ENCODE measurements at regions not wholly inside any gene's neighbourhood (a gene's known extent, or its start where the extent isn't known, plus 50 kb on each side); places are given as distances from the start of the nearest gene placed in this dataset.

GRCh38 chr11:69241075-69241740 lies 52.7 kb upstream of the MYEOV start:
- no peak overlapping the region for H3K4me3 ChIP-seq (ENCODE audit: low read length)
- no peak for DNase-seq (ENCODE audit: low read depth, low spot score)

GRCh38 chr11:69241844-69242243 lies 52.1 kb upstream of the MYEOV start:
- no peak overlapping the region for H3K4me3 ChIP-seq (ENCODE audit: low read length)
- DNase-seq (ENCODE audit: low read depth, low spot score), result no peak

- peak; percentile 4 for DNase-seq (ENCODE audit: low read depth, low spot score)
- no peak overlapping the region for H3K4me3 ChIP-seq (ENCODE audit: low read length)
Observed at GRCh38 chr11:69242266-69242920, 51.6 kb upstream of the MYEOV start.

- no peak overlapping the region for H3K4me3 ChIP-seq (ENCODE audit: low read length)
- DNase-seq (ENCODE audit: low read depth, low spot score), result no peak
Observed at GRCh38 chr11:69243496-69244200, 50.3 kb upstream of the MYEOV start.

All from Jurkat, Clone E6-1 (cell line).